ENCODE measurements at regions not wholly inside any gene's neighbourhood (a gene's known extent, or its start where the extent isn't known, plus 50 kb on each side); places are given as distances from the start of the nearest gene placed in this dataset.

DNA sequence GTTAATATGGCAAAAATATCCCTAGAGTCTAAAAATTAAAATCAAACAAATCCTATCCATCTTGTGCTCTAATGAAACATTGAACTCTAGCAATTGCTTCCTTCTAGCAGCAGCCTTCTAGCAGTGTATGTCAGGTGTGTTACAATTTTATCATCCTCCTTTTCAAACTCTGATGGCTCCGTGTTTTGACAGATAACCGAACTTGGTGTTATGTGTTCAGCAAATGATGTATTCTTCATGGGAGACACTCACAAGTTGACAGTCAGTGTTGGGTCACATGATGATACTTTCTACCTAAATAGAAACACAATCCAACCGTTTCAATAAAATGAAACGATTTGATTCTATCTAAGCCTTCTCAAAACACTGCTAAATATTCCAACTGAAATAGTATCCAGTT lies 525.3 kb upstream of the NOVA1 start:
- Histone ChIP-seq H3K27me3 (no peaks in the 10 kb centered on the region), H3K4me3 (no peak overlapping the region), H3K36me3 (no peaks in the 10 kb centered on the region), H3K27ac (no peak overlapping the region), H3K4me1 (no peaks in the 10 kb centered on the region), H3K9me3 (no peaks in the 10 kb centered on the region)
- 77 to 79% methylated on average over 4 of the region's 4 CpGs for WGBS, 2 donors (ENCODE audit: low coverage in 1 of 2)
- in situ Hi-C loops (cut with MboI; ENCODE audit: low pct_ligation_motif_present in 1 of 4, low pct_unique_long_range_greater_than_20kb in 1 of 4, low sequenced_read_pairs in 3 of 4) = no loop called here
- DNase-seq = no peak
- TF ChIP-seq POLR2A (IDR thresholded peaks at IDR 0.05) (no peak), POLR2AphosphoS5 (IDR thresholded peaks at IDR 0.05) (no peak), CTCF (IDR thresholded peaks at IDR 0.05) (no peak), EP300 (IDR thresholded peaks at IDR 0.05; ENCODE audit: low read depth) (no peak)
- intact Hi-C loops (cut with DNase I; ENCODE audit: low total_unique reads) = no loop called here

GRCh38 chr14:27127838-27128237 lies 530.0 kb upstream of the NOVA1 start:
- TF ChIP-seq CTCF (IDR thresholded peaks at IDR 0.05) = no peak
- TF ChIP-seq EP300 (IDR thresholded peaks at IDR 0.05; ENCODE audit: low read depth) = no peak
- intact Hi-C loops (cut with DNase I; ENCODE audit: low total_unique reads) (no loop called here), in situ Hi-C loops (cut with MboI; ENCODE audit: low pct_ligation_motif_present in 1 of 4, low pct_unique_long_range_greater_than_20kb in 1 of 4, low sequenced_read_pairs in 3 of 4) (no loop called here)
- no peaks in the 10 kb centered on the region for H3K4me1 ChIP-seq
- H3K36me3 ChIP-seq = no peaks in the 10 kb centered on the region
- H3K9me3 ChIP-seq = no peaks in the 10 kb centered on the region
- H3K4me3 ChIP-seq = no peak overlapping the region
- 78 to 90% methylated on average over 2 to 3 of the region's 3 CpGs for WGBS, 2 donors (ENCODE audit: low coverage in 1 of 2)
- DNase-seq = no peak
- no peak overlapping the region for H3K27ac ChIP-seq
- H3K27me3 ChIP-seq = no peaks in the 10 kb centered on the region

DNA sequence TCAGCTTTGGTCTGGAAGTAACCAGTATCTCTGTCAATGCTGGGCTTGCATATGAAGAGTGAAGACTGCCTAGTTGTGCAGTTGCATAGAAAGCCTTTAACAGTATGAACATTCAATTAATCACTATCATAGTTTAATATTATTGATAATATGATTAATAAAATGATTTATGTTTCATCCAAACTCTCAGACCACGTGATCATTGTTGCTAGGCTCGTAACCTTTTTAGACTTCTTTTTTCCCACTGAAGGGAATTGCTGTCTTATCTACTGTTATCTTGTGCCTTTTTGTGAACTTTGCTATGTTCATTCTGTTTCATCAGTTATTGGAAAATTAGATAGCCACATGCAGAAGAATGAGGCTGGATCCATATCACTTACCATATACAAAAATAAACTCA lies 536.4 kb upstream of the NOVA1 start:
- intact Hi-C loops (cut with DNase I; ENCODE audit: low total_unique reads) = no loop called here
- Histone ChIP-seq H3K27ac (no peak overlapping the region), H3K4me3 (no peak overlapping the region), H3K36me3 (no peaks in the 10 kb centered on the region), H3K27me3 (no peaks in the 10 kb centered on the region), H3K4me1 (no peaks in the 10 kb centered on the region), H3K9me3 (no peaks in the 10 kb centered on the region)
- TF ChIP-seq POLR2AphosphoS5 (IDR thresholded peaks at IDR 0.05) (no peak), EP300 (IDR thresholded peaks at IDR 0.05; ENCODE audit: low read depth) (no peak), CTCF (IDR thresholded peaks at IDR 0.05) (no peak), POLR2A (IDR thresholded peaks at IDR 0.05) (no peak)
- no peak for DNase-seq
- WGBS, 2 donors (ENCODE audit: low coverage in 1 of 2) = 80 to 84% methylated on average over 2 of the region's 2 CpGs
- in situ Hi-C loops (cut with MboI; ENCODE audit: low pct_ligation_motif_present in 1 of 4, low pct_unique_long_range_greater_than_20kb in 1 of 4, low sequenced_read_pairs in 3 of 4) = no loop called here

GRCh38 chr14:27145170-27145569 lies 547.3 kb upstream of the NOVA1 start:
- TF ChIP-seq EP300 (IDR thresholded peaks at IDR 0.05; ENCODE audit: low read depth) (no peak), CTCF (IDR thresholded peaks at IDR 0.05) (no peak), POLR2A (IDR thresholded peaks at IDR 0.05) (no peak), POLR2AphosphoS5 (IDR thresholded peaks at IDR 0.05) (no peak)
- in situ Hi-C loops (cut with MboI; ENCODE audit: low pct_ligation_motif_present in 1 of 4, low pct_unique_long_range_greater_than_20kb in 1 of 4, low sequenced_read_pairs in 3 of 4) = no loop called here
- H3K4me3 ChIP-seq = no peak overlapping the region
- no peaks in the 10 kb centered on the region for H3K9me3 ChIP-seq
- intact Hi-C loops (cut with DNase I; ENCODE audit: low total_unique reads) = loop anchor here (1.0 kb wide), 1 partner anchor 21 kb away; no protein-coding TSS in a partner anchor
- no peak overlapping the region for H3K27ac ChIP-seq
- no peak for DNase-seq
- no peaks in the 10 kb centered on the region for H3K36me3 ChIP-seq
- H3K27me3 ChIP-seq = no peaks in the 10 kb centered on the region
- 78 to 85% methylated on average over 1 of the region's 1 CpG for WGBS, 2 donors (ENCODE audit: low coverage in 1 of 2)
- no peaks in the 10 kb centered on the region for H3K4me1 ChIP-seq
